OCI-LY7 (cell line): ENCODE measurements at regions not wholly inside any gene's neighbourhood (a gene's known extent, or its start where the extent isn't known, plus 50 kb on each side); places are given as distances from the start of the nearest gene placed in this dataset.

Source experiments
- EZH2phosphoT487 ChIP-seq: fragments of 200-600 bp; sonication (generic); IDR thresholded peaks from 2 replicates; pipeline ENCODE4 v1.6.1; 2018; ENCODE audit warnings: low read depth, borderline replicate concordance, mild to moderate bottlenecking, mixed run types, antibody characterized with exemption, low read length, moderate library complexity, mixed read lengths
- TF ChIP-seq, protein P1 (sequence below): fragments of 200-600 bp; sonication (generic); conservative IDR thresholded peaks from 2 replicates; pipeline ENCODE4 v1.5.1; 2014; ENCODE audit warnings: mild to moderate bottlenecking, antibody characterized with exemption, low read length, moderate library complexity, mixed read lengths

- TF ChIP-seq, protein P1, sequence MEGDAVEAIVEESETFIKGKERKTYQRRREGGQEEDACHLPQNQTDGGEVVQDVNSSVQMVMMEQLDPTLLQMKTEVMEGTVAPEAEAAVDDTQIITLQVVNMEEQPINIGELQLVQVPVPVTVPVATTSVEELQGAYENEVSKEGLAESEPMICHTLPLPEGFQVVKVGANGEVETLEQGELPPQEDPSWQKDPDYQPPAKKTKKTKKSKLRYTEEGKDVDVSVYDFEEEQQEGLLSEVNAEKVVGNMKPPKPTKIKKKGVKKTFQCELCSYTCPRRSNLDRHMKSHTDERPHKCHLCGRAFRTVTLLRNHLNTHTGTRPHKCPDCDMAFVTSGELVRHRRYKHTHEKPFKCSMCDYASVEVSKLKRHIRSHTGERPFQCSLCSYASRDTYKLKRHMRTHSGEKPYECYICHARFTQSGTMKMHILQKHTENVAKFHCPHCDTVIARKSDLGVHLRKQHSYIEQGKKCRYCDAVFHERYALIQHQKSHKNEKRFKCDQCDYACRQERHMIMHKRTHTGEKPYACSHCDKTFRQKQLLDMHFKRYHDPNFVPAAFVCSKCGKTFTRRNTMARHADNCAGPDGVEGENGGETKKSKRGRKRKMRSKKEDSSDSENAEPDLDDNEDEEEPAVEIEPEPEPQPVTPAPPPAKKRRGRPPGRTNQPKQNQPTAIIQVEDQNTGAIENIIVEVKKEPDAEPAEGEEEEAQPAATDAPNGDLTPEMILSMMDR: no peak
- TF ChIP-seq EZH2phosphoT487: no peak
These were observed 97.2 kb downstream of the B3GNT2 start for GRCh38 chr2:62293151-62293489.
